GM12874 (cell line): ENCODE measurements at regions not wholly inside any gene's neighbourhood (a gene's known extent, or its start where the extent isn't known, plus 50 kb on each side); places are given as distances from the start of the nearest gene placed in this dataset.

Experiments
- TF ChIP-seq, protein P1 (sequence below): IDR thresholded peaks from 2 replicates; pipeline ENCODE4 v1.5.1; 2011; ENCODE audit warnings: low read depth, mild to moderate bottlenecking, control low read depth, low read length, moderate library complexity; ENCODE audit not compliant: insufficient read depth

GRCh38 chr2:64860276-64860885 lies 128.8 kb upstream of the SLC1A4 start:
- TF ChIP-seq, protein P1, sequence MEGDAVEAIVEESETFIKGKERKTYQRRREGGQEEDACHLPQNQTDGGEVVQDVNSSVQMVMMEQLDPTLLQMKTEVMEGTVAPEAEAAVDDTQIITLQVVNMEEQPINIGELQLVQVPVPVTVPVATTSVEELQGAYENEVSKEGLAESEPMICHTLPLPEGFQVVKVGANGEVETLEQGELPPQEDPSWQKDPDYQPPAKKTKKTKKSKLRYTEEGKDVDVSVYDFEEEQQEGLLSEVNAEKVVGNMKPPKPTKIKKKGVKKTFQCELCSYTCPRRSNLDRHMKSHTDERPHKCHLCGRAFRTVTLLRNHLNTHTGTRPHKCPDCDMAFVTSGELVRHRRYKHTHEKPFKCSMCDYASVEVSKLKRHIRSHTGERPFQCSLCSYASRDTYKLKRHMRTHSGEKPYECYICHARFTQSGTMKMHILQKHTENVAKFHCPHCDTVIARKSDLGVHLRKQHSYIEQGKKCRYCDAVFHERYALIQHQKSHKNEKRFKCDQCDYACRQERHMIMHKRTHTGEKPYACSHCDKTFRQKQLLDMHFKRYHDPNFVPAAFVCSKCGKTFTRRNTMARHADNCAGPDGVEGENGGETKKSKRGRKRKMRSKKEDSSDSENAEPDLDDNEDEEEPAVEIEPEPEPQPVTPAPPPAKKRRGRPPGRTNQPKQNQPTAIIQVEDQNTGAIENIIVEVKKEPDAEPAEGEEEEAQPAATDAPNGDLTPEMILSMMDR = 0 out of 2 replicates have a peak, but pooled peaks have one; percentile 1

GRCh38 chr2:64860936-64861335 lies 128.3 kb upstream of the SLC1A4 start:
- TF ChIP-seq, protein P1 = no peak

GRCh38 chr2:64861452-64862397 lies 127.5 kb upstream of the SLC1A4 start:
- TF ChIP-seq, protein P1 = no peak

DNA sequence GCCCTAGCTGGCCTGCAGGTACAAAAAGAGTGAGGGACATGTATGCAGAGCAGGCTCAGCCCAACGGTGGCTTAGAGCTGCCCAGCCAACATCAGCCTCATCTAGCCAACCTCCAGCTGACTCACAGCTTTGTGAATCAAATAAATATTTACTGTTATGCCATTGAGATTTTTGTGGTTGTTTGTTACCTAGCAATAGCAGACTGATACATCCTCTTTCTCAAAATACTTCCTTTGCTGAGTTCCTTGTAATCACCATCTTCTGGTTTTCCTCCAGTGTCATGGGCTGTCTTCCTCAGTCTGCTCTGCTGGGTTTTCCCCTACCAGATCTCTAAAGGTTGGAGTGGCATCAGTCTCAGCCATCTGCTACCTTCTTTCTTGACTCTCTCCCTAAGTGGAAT lies 126.6 kb upstream of the SLC1A4 start:
- TF ChIP-seq, protein P1 = no peak

GRCh38 chr2:64863097-64863820 lies 125.9 kb upstream of the SLC1A4 start:
- TF ChIP-seq, protein P1 = no peak

- TF ChIP-seq, protein P1 = peak; percentile 75
Measured at GRCh38 chr2:64865073-64865830, 123.9 kb upstream of the SLC1A4 start.
